Esophagus muscularis mucosa (tissue), 4 donors: ENCODE measurements at regions not wholly inside any gene's neighbourhood (a gene's known extent, or its start where the extent isn't known, plus 50 kb on each side); places are given as distances from the start of the nearest gene placed in this dataset.

Experiments
- DNase-seq: peaks from one replicate; pipeline ENCODE4 v3.0.0-alpha.2; 2017; ENCODE audit errors: extremely low spot score
- H3K27ac ChIP-seq, 4 donors: fragments of 200-600 bp; sonication (generic); replicated peaks in 1 of 4; 1 replicate in 3 of 4; 2 replicates in 1 of 4; pipeline ENCODE4 v1.5.1; 2016 to 2019; ENCODE audit warnings: mild to moderate bottlenecking in 1 of 4
- H3K27me3 ChIP-seq, 4 donors: fragments of 200-600 bp; sonication (generic); one replicate each; pipeline versions ENCODE4 v1.5.1 to v1.6.0; 2016 to 2019
- H3K36me3 ChIP-seq, 4 donors: fragments of 200-600 bp; sonication (generic); one replicate each; pipeline ENCODE4 v1.5.1; 2016 to 2019
- H3K4me1 ChIP-seq, 4 donors: fragments of 200-600 bp; sonication (generic); one replicate each; pipeline ENCODE4 v1.5.1; 2016 to 2019
- H3K4me3 ChIP-seq, 4 donors: fragments of 200-600 bp; sonication (generic); 1 replicate in 2 of 4; 2 replicates in 2 of 4; pipeline ENCODE4 v1.5.1; 2016 to 2019; ENCODE audit warnings: mild to moderate bottlenecking in 4 of 4, moderate library complexity in 1 of 4
- H3K9me3 ChIP-seq, 4 donors: fragments of 200-600 bp; sonication (generic); 1 replicate in 3 of 4; 2 replicates in 1 of 4; pipeline ENCODE4 v1.5.1; 2016 to 2019
- CTCF ChIP-seq, 3 experiments: fragments of 200-600 bp in 2 of 3; fragments of 450-650 bp in 1 of 3; sonication (generic) in 2 of 3; IDR thresholded peaks; one replicate each; pipeline ENCODE4 v1.5.1; 2017 to 2019; ENCODE audit warnings: antibody characterized with exemption in 3 of 3, mild to moderate bottlenecking in 2 of 3, moderate library complexity in 1 of 3
- EP300 ChIP-seq: sonication (generic); formaldehyde crosslinking; IDR thresholded peaks from one replicate; pipeline ENCODE4 v1.6.1; 2017; ENCODE audit warnings: antibody characterized with exemption
- POLR2A ChIP-seq: fragments of 450-650 bp; IDR thresholded peaks from one replicate; pipeline ENCODE4 v1.6.1; 2017; ENCODE audit warnings: antibody characterized with exemption, moderate library complexity, mild to moderate bottlenecking, low read depth
- POLR2AphosphoS5 ChIP-seq, 2 donors: sonication (generic); formaldehyde crosslinking; IDR thresholded peaks; one replicate each; pipeline ENCODE4 v1.6.1; 2017; ENCODE audit warnings: antibody characterized with exemption in 2 of 2
- WGBS: methylation state at CpG from one replicate; pipeline ENCODE4 v1.1.5; 2018; 5-methylcytosine and 5-hydroxymethylcytosine counted together
- intact Hi-C: fragments of 100-400 bp; cut with DNase I; formaldehyde crosslinking; loops from one replicate; pipeline ENCODE4 v1.15.1; 2023

DNA sequence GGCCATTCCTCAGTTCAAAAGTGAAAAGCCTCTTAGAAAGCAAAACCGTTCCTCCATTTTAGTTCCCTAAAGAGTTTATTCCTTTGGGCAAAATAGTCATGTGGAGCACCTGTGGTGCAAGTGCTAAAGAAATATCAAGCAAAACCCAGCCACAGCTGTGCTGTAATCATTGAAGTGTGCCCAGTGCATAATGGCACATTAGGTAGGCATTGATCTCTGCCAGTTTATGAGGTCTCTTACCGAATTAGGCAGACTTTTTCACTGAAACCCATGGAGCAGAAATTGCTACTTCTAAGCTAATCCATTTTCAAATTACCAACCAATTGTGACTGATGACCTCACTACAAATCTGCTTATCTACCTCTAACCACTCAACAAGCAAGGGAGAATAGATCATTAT is 97.2 kb upstream of the SEMA3A start:
- TF ChIP-seq EP300 = no peak
- no peak for DNase-seq
- H3K4me1 ChIP-seq = no peaks in the 10 kb centered on the region
- intact Hi-C loops = no loop called here
- no peaks in the 10 kb centered on the region for H3K27me3 ChIP-seq
- no peak overlapping the region for H3K4me3 ChIP-seq
- H3K36me3 ChIP-seq = no peaks in the 10 kb centered on the region
- no peaks in the 10 kb centered on the region for H3K9me3 ChIP-seq
- 94% methylated on average over 2 of the region's 2 CpGs for WGBS
- H3K27ac ChIP-seq = no peak overlapping the region

DNA sequence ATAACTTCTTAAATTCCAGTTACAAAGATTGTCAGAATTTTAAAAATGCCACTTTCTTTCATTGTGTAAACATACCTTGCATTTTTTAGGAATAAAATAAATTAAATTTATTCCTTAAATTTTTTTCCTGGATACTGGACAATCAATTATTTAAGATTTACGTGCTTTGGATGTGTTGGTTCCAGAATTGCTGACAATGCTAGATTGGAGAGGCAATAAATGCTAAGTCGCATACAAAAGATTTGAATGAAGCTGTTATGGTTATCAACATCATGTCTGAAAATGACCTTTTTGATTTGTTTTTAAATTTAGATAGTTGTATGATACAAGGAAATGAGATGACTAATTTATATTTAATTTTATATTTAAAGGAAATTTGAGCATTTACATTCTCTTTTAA is 89.2 kb upstream of the SEMA3A start:
- peaks cover 0 to 7% (median 0%) of the 10 kb centered on the region in 4 donors for H3K4me1 ChIP-seq
- H3K27me3 ChIP-seq = no peaks in the 10 kb centered on the region
- H3K36me3 ChIP-seq = no peaks in the 10 kb centered on the region
- intact Hi-C loops = no loop called here
- H3K27ac ChIP-seq = no peak overlapping the region
- H3K4me3 ChIP-seq = no peak overlapping the region
- TF ChIP-seq POLR2AphosphoS5 (IDR thresholded peaks at IDR 0.05) (no peak), CTCF (IDR thresholded peaks at IDR 0.05) (no peak), EP300 (no peak), POLR2A (no peak)
- H3K9me3 ChIP-seq = no peaks in the 10 kb centered on the region
- no peak for DNase-seq
- 95% methylated on average over 2 of the region's 2 CpGs for WGBS

DNA sequence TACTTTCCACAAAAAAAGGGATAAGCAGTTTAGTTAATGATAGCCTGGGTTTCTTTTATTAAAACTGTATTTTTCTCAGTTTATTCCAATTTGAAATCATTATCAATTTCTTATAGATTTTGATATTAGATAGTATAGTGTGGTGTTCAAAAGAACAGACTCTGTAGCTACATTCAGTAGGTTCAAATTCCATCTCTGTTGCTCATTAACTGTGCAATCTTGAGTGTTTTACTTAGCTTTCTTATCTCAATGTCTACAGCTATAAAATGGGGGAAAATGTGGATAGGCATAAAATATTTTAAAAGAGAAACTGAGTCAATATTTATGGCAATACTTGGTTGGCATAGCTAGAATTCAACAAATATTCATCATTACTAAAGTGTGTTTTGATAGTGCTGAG is 86.9 kb upstream of the SEMA3A start:
- intact Hi-C loops = no loop called here
- no peak overlapping the region for H3K27ac ChIP-seq
- DNase-seq = no peak
- TF ChIP-seq POLR2AphosphoS5 (IDR thresholded peaks at IDR 0.05) = no peak
- TF ChIP-seq POLR2A = no peak
- TF ChIP-seq EP300 = no peak
- TF ChIP-seq CTCF (IDR thresholded peaks at IDR 0.05) = no peak
- peaks cover 0 to 7% (median 0%) of the 10 kb centered on the region in 4 donors for H3K4me1 ChIP-seq
- no peaks in the 10 kb centered on the region for H3K27me3 ChIP-seq
- H3K36me3 ChIP-seq = no peaks in the 10 kb centered on the region
- H3K4me3 ChIP-seq = no peak overlapping the region
- no peaks in the 10 kb centered on the region for H3K9me3 ChIP-seq

DNA sequence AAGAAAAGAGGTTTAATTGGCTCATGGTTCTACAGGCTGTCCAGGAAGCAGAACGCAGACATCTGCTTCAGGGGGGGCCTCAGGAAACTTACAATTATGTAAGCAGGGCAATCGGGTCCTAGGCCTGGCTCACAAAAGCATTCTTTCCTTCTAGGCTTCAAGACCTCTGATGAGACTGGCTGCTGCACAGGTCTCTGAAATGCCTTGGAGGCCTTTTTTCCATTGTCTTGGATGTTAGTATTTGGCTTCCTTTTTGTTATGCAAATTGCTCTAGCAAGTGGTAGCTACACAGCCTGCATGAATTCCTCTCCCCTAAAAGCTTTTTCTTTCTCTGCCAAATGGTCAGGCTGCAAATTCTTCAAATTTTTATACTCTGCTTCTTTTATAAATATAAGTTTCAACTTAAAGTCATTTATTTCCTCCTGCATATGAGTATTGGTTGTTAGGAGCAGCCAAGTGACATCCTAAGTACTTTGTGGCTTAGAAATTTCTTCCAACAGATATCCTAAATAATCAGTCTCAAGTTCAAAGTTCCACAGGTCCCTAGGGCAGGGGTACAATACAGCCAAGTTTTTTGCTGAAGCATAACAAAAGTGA is 83.1 kb upstream of the SEMA3A start:
- Histone ChIP-seq H3K4me3 (no peak overlapping the region), H3K9me3 (no peaks in the 10 kb centered on the region), H3K36me3 (no peaks in the 10 kb centered on the region), H3K4me1 (peaks cover 0 to 9% (median 4%) of the 10 kb centered on the region in 4 donors), H3K27me3 (no peaks in the 10 kb centered on the region), H3K27ac (peak overlapping the region in 2 of 4 donors; percentile 21)
- no peak for DNase-seq
- intact Hi-C loops = no loop called here
- 22% methylated on average over 2 of the region's 2 CpGs for WGBS
- no peak for TF ChIP-seq POLR2AphosphoS5 (IDR thresholded peaks at IDR 0.05)
- no peak for TF ChIP-seq POLR2A
- TF ChIP-seq CTCF (IDR thresholded peaks at IDR 0.05) = no peak
- TF ChIP-seq EP300 = no peak

GRCh38 chr7:84274029-84274638 is 79.5 kb upstream of the SEMA3A start:
- H3K36me3 ChIP-seq = no peaks in the 10 kb centered on the region
- H3K9me3 ChIP-seq = no peaks in the 10 kb centered on the region
- no peak overlapping the region for H3K27ac ChIP-seq
- no peaks in the 10 kb centered on the region for H3K27me3 ChIP-seq
- TF ChIP-seq POLR2AphosphoS5 (IDR thresholded peaks at IDR 0.05) (no peak), EP300 (no peak), CTCF (IDR thresholded peaks at IDR 0.05) (no peak), POLR2A (no peak)
- intact Hi-C loops = no loop called here
- no peak overlapping the region for H3K4me3 ChIP-seq
- no peak for DNase-seq
- peaks cover 0 to 9% (median 7%) of the 10 kb centered on the region in 4 donors for H3K4me1 ChIP-seq
- 54% methylated on average over 3 of the region's 3 CpGs for WGBS
